ENCODE measurements at regions not wholly inside any gene's neighbourhood (a gene's known extent, or its start where the extent isn't known, plus 50 kb on each side); places are given as distances from the start of the nearest gene placed in this dataset.
"Not testable (repeated sequence)": the region's sequence is repeated elsewhere in the genome, so short reads cannot be mapped to it uniquely, and the experiment has no call there.

- DNase-seq (ENCODE audit: low read depth in 3 of 3, low spot score in 2 of 3) = no peak
Measured at GRCh38 chr5:32916648-32917047, 205.5 kb downstream of the NPR3 start.

DNA sequence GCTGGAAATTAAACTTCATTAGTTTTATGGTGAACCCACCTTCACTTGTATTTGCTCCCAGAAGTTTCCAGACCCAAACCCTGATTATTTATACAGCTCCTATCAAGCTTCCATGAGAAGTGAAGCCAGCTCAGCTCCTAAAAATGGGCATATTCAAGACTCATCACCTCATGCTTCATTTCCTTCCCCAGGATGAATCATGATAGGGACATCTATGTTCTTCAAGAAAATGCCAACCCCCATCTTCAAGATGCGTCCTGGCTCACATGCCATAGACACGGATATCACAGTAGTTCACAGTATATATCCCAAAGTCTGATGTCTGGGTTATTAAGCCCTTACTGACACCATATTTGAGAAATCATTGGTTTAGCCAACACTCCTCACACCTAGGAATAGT, 217.6 kb downstream of the NPR3 start:
- DNase-seq (ENCODE audit: low read depth in 3 of 3, low spot score in 2 of 3) = no peak

DNA sequence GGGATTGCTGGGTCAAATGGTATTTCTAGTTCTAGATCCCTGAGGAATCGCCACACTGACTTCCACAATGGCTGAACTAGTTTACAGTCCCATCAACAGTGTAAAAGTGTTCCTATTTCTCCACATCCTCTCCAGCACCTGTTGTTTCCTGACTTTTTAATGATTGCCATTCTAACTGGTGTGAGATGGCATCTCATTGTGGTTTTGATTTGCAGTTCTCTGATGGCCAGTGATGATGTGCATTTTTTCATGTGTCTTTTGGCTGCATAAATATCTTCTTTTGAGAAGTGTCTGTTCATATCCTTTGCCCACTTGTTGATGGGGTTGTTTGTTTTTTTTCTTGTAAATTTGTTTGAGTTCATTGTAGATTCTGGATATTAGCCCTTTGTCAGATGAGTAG, 220.3 kb downstream of the NPR3 start:
- not testable (repeated sequence) for DNase-seq (ENCODE audit: low read depth in 3 of 3, low spot score in 2 of 3)

GRCh38 chr5:32932241-32932935, 221.3 kb downstream of the NPR3 start:
- no peak for DNase-seq (ENCODE audit: low read depth in 3 of 3, low spot score in 2 of 3)

- no peak for DNase-seq (ENCODE audit: low read depth in 3 of 3, low spot score in 2 of 3)
Measured at GRCh38 chr5:32933692-32934091, 222.6 kb downstream of the NPR3 start.

- no peak for DNase-seq (ENCODE audit: low read depth in 3 of 3, low spot score in 2 of 3)
Measured at GRCh38 chr5:32934529-32934928, 223.4 kb downstream of the NPR3 start.

- no peak for DNase-seq (ENCODE audit: low read depth in 3 of 3, low spot score in 2 of 3)
Measured at GRCh38 chr5:32935283-32935682, 224.2 kb downstream of the NPR3 start.

DNA sequence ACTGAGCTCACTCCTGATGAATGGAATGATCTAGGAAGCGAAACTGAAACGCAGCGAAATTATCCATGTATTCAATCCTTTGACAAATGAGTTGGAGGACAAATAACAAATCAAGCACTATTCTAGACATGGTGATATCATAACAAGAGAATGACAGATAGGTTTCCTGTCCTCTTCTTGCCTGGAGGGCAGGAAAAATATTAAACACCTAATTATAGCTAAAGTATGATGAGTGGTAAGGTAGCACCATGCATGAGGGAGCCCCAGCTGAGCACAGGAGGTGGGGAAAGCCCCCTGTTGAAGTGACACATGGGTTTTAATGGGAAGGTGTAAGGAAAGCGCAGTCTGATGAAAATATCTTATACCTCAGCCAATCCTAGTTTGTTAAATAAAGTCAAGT, 225.2 kb downstream of the NPR3 start:
- no peak for DNase-seq (ENCODE audit: low read depth in 3 of 3, low spot score in 2 of 3)

DNA sequence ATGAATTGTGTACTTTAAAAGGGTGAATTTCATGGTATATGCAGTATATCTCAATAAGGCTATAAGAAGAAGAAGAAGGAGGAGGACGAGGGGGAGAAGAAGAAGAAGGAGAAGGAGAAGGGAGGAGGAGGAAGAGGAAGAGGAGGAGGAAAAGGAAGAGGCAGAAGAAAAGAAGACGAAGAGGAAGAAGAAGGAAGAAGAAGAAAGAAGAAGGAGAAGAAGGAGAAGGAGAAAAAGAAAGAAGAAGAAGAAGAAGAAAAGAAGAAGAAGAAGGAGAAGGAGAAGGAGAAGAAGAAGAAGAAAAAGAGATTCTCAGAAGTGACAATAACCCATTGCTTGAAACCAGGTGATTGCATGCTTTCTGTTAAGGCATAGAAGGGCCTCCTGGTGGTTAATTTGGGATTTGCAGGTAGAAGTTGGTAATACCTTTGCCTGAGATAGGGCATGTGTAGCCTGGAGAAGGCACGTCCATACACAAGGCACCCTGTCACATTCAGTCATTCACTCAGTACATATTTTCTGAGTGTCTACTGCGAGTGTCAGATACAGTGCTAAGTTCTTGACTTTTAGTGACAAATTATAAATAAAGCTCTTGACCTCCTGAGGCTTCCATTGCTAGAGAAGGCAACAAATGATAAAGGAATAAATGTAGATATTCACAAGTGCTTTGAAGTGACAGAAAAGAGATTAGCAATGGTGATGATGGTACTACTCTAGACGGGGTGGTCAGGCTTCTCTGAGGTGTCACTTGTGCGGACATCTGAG, 231.3 kb downstream of the NPR3 start:
- no peak for DNase-seq (ENCODE audit: low read depth in 3 of 3, low spot score in 2 of 3)

GRCh38 chr5:32949286-32949970, 238.3 kb downstream of the NPR3 start:
- no peak for DNase-seq (ENCODE audit: low read depth in 3 of 3, low spot score in 2 of 3)

DNA sequence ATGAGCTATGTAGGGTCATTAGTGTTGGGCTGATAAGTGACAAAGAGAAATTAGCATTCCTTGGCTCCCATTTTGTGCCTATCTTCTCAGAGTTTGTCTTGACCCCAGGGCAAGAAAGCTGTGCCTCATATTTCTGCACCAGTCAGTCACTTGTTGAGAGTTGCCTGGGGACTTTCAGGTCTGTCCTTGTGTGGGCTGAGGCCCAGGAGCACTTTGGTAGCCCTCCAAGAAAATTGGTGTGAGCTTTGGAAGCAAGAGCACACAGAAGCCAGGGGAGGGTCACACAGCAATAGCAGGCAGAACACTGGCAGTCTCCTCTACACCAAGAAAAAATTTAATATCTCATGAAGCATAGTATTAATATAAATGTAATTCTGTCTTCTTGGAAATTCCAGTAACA, 239.9 kb downstream of the NPR3 start:
- no peak for DNase-seq (ENCODE audit: low read depth in 3 of 3, low spot score in 2 of 3)

DNA sequence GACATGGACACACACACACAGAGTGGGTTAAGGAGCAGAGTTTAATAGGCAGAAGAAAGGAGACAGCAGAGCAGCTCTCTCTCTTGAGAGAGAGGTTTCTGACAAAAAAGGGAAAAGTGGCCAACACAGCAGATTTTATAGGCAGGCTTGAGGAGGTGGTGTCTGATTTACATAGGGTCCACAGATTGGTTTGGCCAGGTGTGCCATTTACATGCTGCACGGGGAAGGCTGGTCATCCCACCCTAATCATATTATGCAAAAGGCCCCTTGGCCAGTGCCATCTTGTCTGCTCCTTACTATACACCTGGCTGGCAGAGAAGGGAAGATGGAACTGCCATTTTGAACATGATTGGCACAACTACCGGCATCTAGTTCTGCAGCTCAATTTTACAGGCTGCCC, 240.8 kb downstream of the NPR3 start:
- DNase-seq (ENCODE audit: low read depth in 3 of 3, low spot score in 2 of 3) = no peak

GRCh38 chr5:32952421-32952820, 241.3 kb downstream of the NPR3 start:
- not testable (repeated sequence) for DNase-seq (ENCODE audit: low read depth in 3 of 3, low spot score in 2 of 3)

GRCh38 chr5:32953694-32954093, 242.6 kb downstream of the NPR3 start:
- DNase-seq (ENCODE audit: low read depth in 3 of 3, low spot score in 2 of 3) = no peak

- DNase-seq (ENCODE audit: low read depth in 3 of 3, low spot score in 2 of 3) = no peak
Measured at GRCh38 chr5:32955814-32956213, 244.7 kb downstream of the NPR3 start.

GRCh38 chr5:32960340-32961058, 249.4 kb downstream of the NPR3 start:
- DNase-seq (ENCODE audit: low read depth in 3 of 3, low spot score in 2 of 3) = no peak

DNA sequence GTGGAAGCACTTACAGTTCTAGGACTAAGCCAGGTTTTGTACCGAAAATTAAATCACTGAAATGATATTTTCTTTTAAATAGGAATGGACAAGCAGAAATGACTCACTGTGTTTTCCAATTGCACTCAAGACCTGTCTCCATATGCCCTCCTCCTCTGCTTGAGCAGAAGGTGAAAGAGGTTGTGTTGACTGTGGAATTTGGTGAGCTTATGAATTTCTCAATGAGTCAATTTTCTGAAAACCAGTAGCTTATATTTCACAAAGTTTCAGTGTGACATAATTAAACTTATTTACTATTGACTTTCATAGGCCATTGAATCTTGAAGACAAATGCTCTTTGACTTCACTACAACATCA, 249.9 kb downstream of the NPR3 start:
- no peak for DNase-seq (ENCODE audit: low read depth in 3 of 3, low spot score in 2 of 3)

DNA sequence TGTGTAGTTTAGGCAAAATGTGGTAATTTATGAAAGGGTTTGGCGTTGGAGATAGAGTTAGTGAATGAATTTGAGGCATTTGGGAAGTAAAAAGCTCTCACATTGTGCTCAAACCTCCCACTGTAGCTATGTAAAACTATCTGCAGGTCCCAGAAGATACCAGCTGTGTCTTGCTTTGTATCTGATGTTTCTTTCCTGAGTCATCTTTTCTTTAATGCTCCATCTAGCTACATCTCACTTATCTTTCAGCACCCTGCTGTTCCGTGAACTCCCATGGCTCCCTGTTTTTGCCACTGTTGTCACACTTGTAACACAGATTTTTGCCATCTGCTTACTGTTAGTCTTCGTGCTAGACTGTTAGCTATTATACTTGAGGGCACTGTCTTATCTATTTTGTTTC, 253.1 kb downstream of the NPR3 start:
- no peak for DNase-seq (ENCODE audit: low read depth in 3 of 3, low spot score in 2 of 3)

GRCh38 chr5:32973646-32974045, 262.5 kb downstream of the NPR3 start:
- no peak for DNase-seq (ENCODE audit: low read depth in 3 of 3, low spot score in 2 of 3)

DNA sequence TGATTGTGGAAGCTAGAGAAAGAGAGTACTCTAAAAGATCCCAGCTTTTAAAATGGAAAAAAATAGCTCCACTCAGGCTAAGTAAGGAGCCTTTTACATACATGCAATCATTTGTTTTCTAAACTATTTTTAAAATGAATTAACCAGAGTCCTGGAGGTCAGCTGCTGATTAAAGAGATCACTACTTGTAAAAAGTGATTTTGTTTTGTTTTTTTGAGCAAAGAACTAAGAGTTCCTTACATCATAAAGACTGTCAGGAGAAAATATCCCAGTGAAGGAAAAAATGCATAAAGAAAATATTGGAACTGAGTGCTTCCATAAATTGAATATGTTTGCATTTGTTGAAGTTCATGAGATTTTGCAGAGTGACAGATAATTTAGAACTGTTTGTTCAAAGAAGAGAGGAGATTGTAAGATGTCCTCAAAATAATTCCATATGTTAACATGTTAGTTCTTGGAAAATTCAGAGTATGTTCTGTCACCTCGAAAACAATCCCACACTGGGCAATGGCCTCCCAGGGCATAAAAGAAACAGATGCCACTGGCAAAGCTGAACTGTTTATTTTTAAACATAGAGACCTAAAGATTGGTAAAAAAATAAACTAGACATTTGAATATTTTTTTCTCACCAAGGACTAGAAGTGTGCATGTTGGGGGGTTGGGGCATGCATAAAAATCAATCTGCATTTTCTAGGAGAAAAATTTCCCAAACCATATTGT, 264.7 kb downstream of the NPR3 start:
- peak in 1 of 3 donors; percentile 4 for DNase-seq (ENCODE audit: low read depth in 3 of 3, low spot score in 2 of 3)

GRCh38 chr5:32981061-32981460, 269.9 kb downstream of the NPR3 start:
- no peak for DNase-seq (ENCODE audit: low read depth in 3 of 3, low spot score in 2 of 3)
